HCT116 (cell line): ENCODE measurements at regions not wholly inside any gene's neighbourhood (a gene's known extent, or its start where the extent isn't known, plus 50 kb on each side); places are given as distances from the start of the nearest gene placed in this dataset.

ENCODE experiments used
- CEBPB ChIP-seq: IDR thresholded peaks from 2 replicates; pipeline ENCODE4 v1.6.1; 2012; ENCODE audit warnings: low read depth
- CTCF ChIP-seq, 3 experiments: fragments of 200-600 bp in 1 of 3; sonication (generic) in 1 of 3; IDR thresholded peaks in 2 of 3; conservative IDR thresholded peaks in 1 of 3; 2 replicates each; pipeline ENCODE4 v1.5.1; 2012 to 2017; ENCODE audit warnings: low read depth in 2 of 3, low read length in 2 of 3, antibody characterized with exemption in 1 of 3, borderline replicate concordance in 1 of 3, control low read depth in 1 of 3, mild to moderate bottlenecking in 1 of 3, mixed read lengths in 1 of 3, mixed run types in 1 of 3, moderate library complexity in 1 of 3; ENCODE audit not compliant: insufficient read depth in 1 of 3
- EZH2phosphoT487 ChIP-seq: fragments of 200-600 bp; IDR thresholded peaks from 2 replicates; pipeline ENCODE4 v1.6.1; 2018; ENCODE audit warnings: antibody characterized with exemption, borderline replicate concordance
- POLR2A ChIP-seq: IDR thresholded peaks from 2 replicates; pipeline ENCODE4 v1.7.0; 2011; ENCODE audit warnings: borderline replicate concordance; ENCODE audit not compliant: insufficient read depth, insufficient read length; ENCODE audit errors: extremely low read depth
- POLR2AphosphoS5 ChIP-seq: IDR thresholded peaks from 2 replicates; pipeline ENCODE4 v1.6.1; 2011; ENCODE audit warnings: mild to moderate bottlenecking, low read depth, low read length, moderate library complexity
- SIN3A ChIP-seq: IDR thresholded peaks from 2 replicates; pipeline ENCODE4 v1.6.1; 2012; ENCODE audit warnings: low read depth
- SP1 ChIP-seq: IDR thresholded peaks from 2 replicates; pipeline ENCODE4 v1.6.1; 2012; ENCODE audit warnings: low read depth
- ZNF274 ChIP-seq: fragments of 200-500 bp; sonication (Bioruptor generic); IDR thresholded peaks from 2 replicates; pipeline ENCODE4 v1.6.1; 2014; ENCODE audit warnings: mild to moderate bottlenecking, low read depth, low read length, inconsistent platforms

GRCh38 chr3:177597311-177598096 lies 400.2 kb upstream of the TBL1XR1 start:
- no peak for TF ChIP-seq CTCF (IDR thresholded peaks at IDR 0.05 in 2 of 3, conservative IDR thresholded peaks at IDR 0.05 in 1 of 3; ENCODE audit: borderline replicate concordance in 1 of 3, insufficient read depth in 1 of 3, low read depth in 2 of 3, low read length in 2 of 3)
- no peak for TF ChIP-seq SP1
- TF ChIP-seq CEBPB, result no peak
- no peak for TF ChIP-seq POLR2AphosphoS5
- no peak for TF ChIP-seq SIN3A
- TF ChIP-seq POLR2A, result no peak
- no peak for TF ChIP-seq ZNF274
- no peak for TF ChIP-seq EZH2phosphoT487
